D341Med (cell line): ENCODE measurements at regions not wholly inside any gene's neighbourhood (a gene's known extent, or its start where the extent isn't known, plus 50 kb on each side); places are given as distances from the start of the nearest gene placed in this dataset.
"Not testable (repeated sequence)": the region's sequence is repeated elsewhere in the genome, so short reads cannot be mapped to it uniquely, and the experiment has no call there.

Experiments used
- DNase-seq: peaks from one replicate; pipeline ENCODE4 v3.0.0; 2012; ENCODE audit warnings: low spot score

GRCh38 chr9:108803428-108804065 lies 52.2 kb downstream of the ACTL7B start:
- no peak for DNase-seq

- no peak for DNase-seq
These were observed 52.8 kb downstream of the ACTL7B start for GRCh38 chr9:108802967-108803366.

DNA sequence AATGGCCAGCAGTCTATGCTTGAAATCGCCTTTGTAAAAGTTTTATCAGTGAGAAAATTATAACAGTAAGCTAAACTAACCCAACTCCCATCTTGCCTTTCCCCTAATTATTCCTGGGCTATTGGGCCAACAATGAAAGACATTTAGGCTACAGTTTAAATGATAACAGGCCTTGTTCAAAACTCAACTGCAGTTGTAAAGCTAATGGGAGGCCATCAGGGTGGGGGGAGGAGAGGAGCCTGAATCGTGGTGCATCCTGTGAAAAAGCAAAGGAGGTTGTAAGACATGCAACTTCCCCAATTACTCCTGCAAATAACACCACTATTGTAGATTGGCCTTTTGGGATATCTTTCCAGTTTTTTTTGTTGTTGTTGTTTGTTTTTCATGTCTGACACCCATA lies 53.8 kb downstream of the ACTL7B start:
- DNase-seq = no peak

GRCh38 chr9:108800632-108801099 lies 55.1 kb downstream of the ACTL7B start:
- no peak for DNase-seq

DNA sequence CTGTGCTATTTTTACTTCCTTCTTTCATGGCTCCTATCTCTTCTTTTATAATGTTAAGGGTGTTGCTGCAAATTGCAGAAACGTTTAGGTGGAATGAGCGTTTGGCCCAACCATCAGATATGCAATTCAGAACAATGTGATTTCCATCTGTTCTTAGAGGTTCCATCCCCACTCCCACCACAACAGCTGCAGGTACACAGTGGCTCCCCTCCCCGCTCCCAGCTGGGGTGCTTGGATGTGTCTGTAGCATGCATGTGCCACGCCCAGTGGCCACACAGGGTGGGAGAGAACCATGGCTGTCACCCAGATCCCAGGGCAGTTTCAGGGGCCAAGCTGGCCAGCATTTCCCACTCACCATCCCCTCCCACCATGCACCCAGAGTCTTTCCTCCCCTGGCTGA lies 62.2 kb downstream of the ACTL7B start:
- DNase-seq = no peak

DNA sequence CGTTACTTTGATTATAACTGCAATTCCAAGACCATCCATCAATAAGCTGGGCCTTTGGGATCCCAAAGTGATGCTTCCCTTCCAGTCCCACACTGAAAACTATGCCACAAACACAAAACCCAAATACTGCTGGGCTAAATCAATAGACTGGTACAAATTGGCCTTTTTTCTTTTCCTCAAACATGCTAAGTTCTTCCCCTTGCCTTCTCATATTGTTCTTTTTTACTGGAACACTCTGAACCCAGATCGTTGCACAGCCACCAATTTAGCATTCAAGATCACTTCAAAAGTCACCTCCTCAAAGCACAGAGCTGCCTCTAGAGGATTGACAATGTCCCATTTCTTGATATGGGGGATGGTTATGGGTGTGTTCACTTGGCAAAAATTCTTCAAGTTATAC lies 66.0 kb downstream of the ACTL7B start:
- DNase-seq = no peak

- no peak for DNase-seq
These were observed 68.1 kb downstream of the ACTL7B start for GRCh38 chr9:108787690-108788048.

- peak; percentile 71 for DNase-seq
These were observed 68.7 kb downstream of the ACTL7B start for GRCh38 chr9:108786901-108787689.

DNA sequence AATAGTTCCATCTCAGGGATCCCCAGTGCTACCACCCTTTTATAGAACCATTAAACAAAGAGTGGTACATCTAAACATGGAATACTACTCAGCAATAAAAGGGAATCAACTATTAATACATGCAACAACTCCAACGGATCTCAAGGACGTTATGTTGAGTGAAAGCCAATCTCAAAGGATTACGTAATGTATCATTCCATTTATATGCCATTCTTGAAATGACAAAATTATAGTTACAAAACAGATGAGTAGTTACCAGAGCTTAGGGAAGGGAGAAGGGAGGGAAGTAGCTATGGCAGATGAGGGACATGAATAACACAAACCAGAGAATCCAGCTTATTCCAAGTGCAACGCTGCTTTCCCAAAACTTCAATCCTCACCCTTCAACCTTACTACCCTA lies 69.5 kb downstream of the ACTL7B start:
- DNase-seq = no peak

DNA sequence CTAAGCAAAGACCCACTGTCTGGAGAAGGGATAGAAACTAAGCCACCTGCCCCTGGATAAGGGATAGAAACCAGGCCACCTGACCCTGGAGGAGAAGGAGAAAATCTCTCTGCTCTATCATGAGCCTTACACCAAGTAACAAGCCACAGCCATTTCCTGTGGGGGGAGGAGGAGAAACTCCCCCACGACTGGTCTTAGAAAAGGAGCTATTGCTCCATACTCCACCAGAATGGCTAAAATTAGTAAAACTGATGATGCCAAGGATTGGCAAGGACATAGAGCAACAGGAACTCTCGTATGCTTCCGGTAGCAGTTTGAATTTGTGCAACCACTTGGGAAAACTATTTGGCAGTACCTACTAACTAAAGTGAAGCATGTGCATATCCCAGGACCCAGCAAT lies 70.8 kb downstream of the ACTL7B start:
- no peak for DNase-seq

DNA sequence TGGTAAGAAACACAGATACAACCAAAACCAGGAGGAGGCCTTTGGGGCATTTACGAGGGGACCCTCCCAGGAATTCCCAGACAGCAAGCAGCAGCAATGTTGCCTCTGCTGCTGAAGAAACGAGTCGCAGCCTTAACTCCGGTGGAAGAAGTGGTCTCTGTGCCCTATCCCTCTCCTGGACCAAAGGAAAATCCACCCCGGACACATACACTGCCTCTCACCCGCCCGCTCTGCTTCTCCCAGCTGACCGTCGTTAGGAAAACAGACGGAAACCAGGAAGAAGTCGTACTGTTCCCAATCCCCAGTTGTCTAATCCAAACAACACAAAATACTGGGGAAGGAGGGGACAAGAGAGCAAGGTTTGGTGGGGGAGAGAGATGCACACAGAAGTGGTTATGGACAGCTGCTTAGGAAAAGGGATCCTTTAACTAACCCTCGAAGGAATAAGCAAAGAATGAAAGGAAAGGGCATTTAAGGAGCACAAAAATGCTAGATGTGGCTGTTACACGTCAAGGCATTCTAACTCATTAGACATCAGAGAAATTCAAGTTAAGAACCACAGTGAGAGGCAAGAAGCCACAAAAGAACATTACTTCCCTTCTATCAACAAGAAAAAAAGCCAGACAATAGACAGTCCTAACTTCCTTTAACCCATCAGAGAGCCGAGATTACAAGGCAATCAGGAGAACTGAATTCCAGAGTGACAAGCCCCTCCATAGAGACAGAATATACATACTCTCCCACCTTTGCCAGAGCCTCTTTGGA lies 71.9 kb downstream of the ACTL7B start:
- no peak for DNase-seq

DNA sequence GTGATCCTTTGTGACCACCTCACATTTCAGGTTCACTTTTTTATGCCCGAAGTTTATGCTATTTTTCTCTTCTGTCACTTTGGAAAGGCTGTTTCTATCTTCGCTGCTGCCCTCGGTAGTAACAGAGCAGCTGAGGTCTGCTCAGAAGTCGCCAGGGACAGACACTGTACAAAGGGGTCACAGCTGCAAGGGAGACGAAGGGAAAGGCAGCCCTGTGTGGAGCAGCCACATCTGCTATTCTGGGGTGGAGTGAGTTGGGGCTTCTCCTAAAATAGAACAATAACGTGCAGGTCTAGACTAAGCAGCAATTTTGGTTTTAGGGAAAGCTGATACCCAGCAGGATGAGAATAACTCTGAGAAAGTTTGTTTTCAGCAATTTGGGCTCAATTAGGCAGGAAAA lies 72.5 kb downstream of the ACTL7B start:
- DNase-seq = no peak

DNA sequence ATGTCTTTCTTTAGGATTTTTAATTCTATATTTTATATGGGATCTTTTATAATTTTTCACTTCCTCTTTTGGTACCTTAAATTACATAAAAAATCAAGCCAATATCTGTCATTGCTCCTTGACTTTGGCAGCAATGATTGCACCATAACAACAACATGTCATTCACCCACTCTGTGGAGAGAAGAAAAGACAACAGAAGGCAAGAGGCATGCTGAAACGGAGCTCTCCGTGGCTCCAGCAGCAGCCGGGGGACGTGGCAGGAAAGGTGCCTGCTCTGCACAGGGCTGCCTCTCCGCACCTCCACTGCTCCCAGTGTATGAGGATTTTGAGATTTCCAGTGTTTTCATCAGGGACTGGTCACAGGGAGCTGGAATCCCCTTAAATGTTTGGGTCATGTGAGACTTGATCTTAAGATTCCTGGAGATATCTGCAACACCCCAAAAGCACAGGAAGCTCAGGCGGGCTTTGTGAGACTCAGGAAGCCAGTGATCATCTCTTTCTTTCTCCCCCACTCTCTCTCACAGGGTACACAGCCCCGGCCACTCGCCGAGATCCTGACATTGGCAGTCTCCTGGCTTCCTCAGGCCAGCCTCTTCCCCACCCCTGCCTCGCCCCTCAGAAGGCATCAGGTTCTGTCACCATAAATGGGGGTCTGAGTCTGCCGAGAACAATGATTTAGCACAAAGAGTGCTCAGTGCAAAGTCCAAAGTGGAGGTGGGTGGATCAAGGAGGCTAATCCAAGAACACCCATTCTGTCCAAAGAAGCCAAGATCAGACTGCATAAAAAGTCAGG lies 74.6 kb downstream of the ACTL7B start:
- no peak for DNase-seq

GRCh38 chr9:108779551-108780325 lies 76.0 kb downstream of the ACTL7B start:
- no peak for DNase-seq

GRCh38 chr9:108776920-108777639 lies 78.7 kb downstream of the ACTL7B start:
- no peak for DNase-seq

GRCh38 chr9:108775901-108776306 lies 79.9 kb downstream of the ACTL7B start:
- no peak for DNase-seq

DNA sequence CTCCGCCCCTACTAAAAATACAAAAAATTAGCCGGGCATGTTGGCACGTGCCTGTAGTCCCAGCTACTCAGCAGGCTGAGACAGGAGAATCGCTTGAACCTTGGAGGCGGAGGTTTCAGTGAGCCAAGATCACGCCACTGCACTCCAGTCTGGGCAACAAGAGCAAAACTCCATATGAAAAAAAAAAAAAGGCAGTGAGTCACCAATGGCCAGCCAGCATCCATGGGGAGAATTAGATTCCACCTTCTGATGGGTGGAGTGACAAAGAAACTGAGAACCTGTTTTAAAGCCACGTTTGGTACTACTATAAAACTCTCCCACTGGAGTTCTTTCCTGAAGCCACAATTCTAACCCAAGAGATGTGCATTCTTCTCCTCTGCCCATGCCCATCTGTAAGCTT lies 81.7 kb downstream of the ACTL7B start:
- DNase-seq = not testable (repeated sequence)

DNA sequence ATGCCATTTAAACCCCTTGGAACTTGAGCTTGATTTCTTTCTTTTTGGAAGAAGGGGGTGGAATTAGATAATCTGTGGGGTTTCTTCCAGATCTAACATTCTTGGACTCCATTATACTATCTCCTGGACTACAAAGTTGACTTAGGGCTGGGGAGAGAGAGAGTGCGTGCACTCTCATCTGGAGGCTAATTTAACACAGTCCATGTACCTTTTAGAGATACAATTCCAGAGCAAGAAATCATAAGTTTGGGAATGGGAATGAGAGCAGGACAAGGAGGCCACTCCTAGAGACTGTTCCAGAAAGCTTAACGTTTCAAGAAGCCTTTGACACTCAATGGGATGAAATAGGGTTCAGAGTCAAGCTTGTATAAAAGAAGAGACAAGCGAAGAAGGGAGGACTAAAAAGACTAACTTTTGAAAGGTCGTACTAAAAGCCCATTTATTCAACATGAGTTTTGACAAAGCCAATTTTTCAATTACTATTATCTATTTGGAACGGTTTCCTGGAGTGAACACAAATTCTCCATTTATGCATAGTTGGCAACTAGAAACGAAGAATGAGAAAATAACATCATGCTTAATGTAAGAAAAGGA lies 83.4 kb downstream of the ACTL7B start:
- no peak for DNase-seq

DNA sequence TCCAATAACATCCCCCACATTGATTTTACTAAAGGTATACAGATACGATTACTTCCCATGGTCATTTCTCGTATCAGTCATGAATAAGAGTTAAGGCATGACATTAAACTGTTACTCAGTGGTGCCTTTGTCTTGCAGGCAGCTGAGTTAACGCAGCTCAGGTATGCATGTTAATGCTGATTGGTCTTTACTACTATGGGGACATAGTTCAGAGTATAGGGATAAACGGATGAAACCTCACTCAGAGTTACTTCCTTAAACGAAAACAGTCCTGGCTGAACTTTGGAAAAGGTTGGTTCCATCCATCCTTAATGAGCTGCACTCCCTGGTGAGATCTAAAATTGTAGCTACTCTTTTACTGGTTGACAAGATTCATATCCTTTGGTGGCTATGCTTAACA lies 87.0 kb downstream of the ACTL7B start:
- no peak for DNase-seq

DNA sequence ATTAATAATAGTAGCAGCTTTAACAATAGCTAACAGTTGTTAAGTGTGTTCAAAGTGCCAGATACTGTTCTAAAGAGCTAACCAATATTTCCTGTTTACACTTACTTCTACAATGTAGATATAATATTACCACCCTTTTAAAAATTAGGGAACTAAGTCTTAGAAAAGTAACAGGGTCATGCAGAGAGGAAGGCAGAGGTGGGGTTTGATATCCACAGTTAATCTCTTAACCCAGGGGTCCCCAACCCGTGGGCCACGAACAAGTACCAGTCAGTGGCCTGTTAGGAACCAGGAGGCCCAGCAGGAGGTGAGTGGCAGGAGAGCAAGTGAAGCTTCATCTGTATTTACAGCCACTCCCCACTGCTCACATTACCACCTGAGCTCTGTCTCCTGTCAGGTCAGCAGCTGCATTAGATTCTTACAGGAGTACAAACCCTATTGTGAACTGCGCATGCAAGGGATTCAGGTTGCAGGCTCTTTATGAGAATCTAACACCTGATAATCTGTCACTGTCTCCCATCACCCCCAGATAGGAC lies 89.1 kb downstream of the ACTL7B start:
- DNase-seq = no peak
